HCT116 (cell line): ENCODE measurements at regions not wholly inside any gene's neighbourhood (a gene's known extent, or its start where the extent isn't known, plus 50 kb on each side); places are given as distances from the start of the nearest gene placed in this dataset.

Experiments
- ATAC-seq: fragments of 200-7000 bp; cut with Tn5 transposase; 2 replicates; pipeline ENCODE4 v1.9.1; 2020; ENCODE audit warnings: mild to moderate bottlenecking, moderate library complexity
- BruUV-seq: library from RNA; stranded (reverse); fragments of 400-500 nt; replicated peaks from 2 replicates; lab custom pipeline; 2021; lab: Mats Ljungman, UMichigan
- CTCF ChIA-PET: fragments of 300-600 bp; sonication (Branson Sonifier 250); formaldehyde crosslinking; loops from one replicate; lab custom pipeline; 2021; ENCODE audit warnings: antibody characterized with exemption; lab: Charles Lee
- POLR2A ChIA-PET: fragments of 300-600, 350-600 bp; sonication (Branson Sonifier 250); formaldehyde crosslinking; loops from one replicate; lab custom pipeline; 2021; ENCODE audit warnings: antibody characterized with exemption; lab: Charles Lee
- RAD21 ChIA-PET, 2 experiments: fragments of 300-600 bp; sonication (Branson Sonifier 250); formaldehyde crosslinking; loops; one replicate each; lab custom pipeline; 2023; ENCODE audit warnings: low total read pairs in 2 of 2; ENCODE audit not compliant: uncharacterized antibody in 2 of 2, unreplicated experiment in 2 of 2, low non-redundant PET in 1 of 2; lab: Charles Lee
- DNase-seq: peaks from one replicate; pipeline ENCODE4 v3.0.0-alpha.2; 2010; ENCODE audit warnings: low read depth, low spot score
- H2AFZ ChIP-seq: fragments of 200-600 bp; shearing (Covaris generic), sonication (generic); 2 replicates; pipeline ENCODE4 v1.6.1; 2017; ENCODE audit warnings: low read depth, mixed run types, mixed read lengths, antibody characterized with exemption, low read length; ENCODE audit not compliant: poor library complexity, severe bottlenecking
- H3K27ac ChIP-seq: 2 replicates; pipeline ENCODE4 v1.5.1; 2012; ENCODE audit warnings: low read depth, low read length
- H3K27me3 ChIP-seq: fragments of 200-600 bp; sonication (generic); 2 replicates; pipeline ENCODE4 v1.6.1; 2016; ENCODE audit warnings: mixed run types, low read length, mixed read lengths; ENCODE audit not compliant: insufficient read depth
- H3K36me3 ChIP-seq, 2 experiments: fragments of 200-500 bp in 1 of 2; fragments of 200-600 bp in 1 of 2; sonication (Bioruptor generic) in 1 of 2; sonication (generic) in 1 of 2; 2 replicates each; pipeline versions ENCODE4 v1.5.1 to v1.6.1; 2014 to 2016; ENCODE audit warnings: low read length in 2 of 2, inconsistent platforms in 1 of 2, mixed read lengths in 1 of 2, mixed run types in 1 of 2; ENCODE audit not compliant: insufficient read depth in 2 of 2, control insufficient read depth in 1 of 2
- H3K4me1 ChIP-seq, 2 experiments: fragments of 200-600 bp in 1 of 2; sonication (generic) in 1 of 2; 2 replicates each; pipeline versions ENCODE4 v1.5.1 to v1.6.1; 2012 to 2017; ENCODE audit warnings: low read length in 2 of 2, inconsistent platforms in 1 of 2, mild to moderate bottlenecking in 1 of 2, mixed read lengths in 1 of 2, mixed run types in 1 of 2, moderate library complexity in 1 of 2; ENCODE audit not compliant: insufficient read depth in 2 of 2, control insufficient read depth in 1 of 2
- H3K4me2 ChIP-seq: fragments of 200-600 bp; sonication (generic); 2 replicates; pipeline ENCODE4 v1.6.1; 2017; ENCODE audit warnings: mixed run types, low read length, mixed read lengths
- H3K4me3 ChIP-seq, 2 experiments: fragments of 200-600 bp in 1 of 2; sonication (generic) in 1 of 2; replicated peaks in 1 of 2; 2 replicates each; pipeline ENCODE4 v1.5.1; 2011 to 2016; ENCODE audit warnings: low read length in 2 of 2, control low read depth in 1 of 2, low read depth in 1 of 2, mild to moderate bottlenecking in 1 of 2, mixed read lengths in 1 of 2, mixed run types in 1 of 2
- H3K79me2 ChIP-seq: fragments of 200-600 bp; sonication (generic); 2 replicates; pipeline ENCODE4 v1.6.1; 2017; ENCODE audit warnings: mild to moderate bottlenecking, mixed run types, low read length, moderate library complexity, mixed read lengths; ENCODE audit not compliant: insufficient read depth
- H3K9ac ChIP-seq: fragments of 200-600 bp; sonication (generic); 2 replicates; pipeline ENCODE4 v1.6.1; 2016; ENCODE audit warnings: low read length, mixed read lengths
- H3K9me2 ChIP-seq: fragments of 200-600 bp; sonication (generic), shearing (Covaris generic); 2 replicates; pipeline ENCODE4 v1.6.1; 2017; ENCODE audit warnings: mixed run types, mild to moderate bottlenecking, moderate library complexity; ENCODE audit not compliant: insufficient read depth
- H3K9me3 ChIP-seq, 2 experiments: fragments of 200-500 bp in 1 of 2; fragments of 200-600 bp in 1 of 2; sonication (Bioruptor generic) in 1 of 2; sonication (generic) in 1 of 2; 2 replicates each; pipeline ENCODE4 v1.6.1; 2014 to 2017; ENCODE audit warnings: low read length in 2 of 2, mixed read lengths in 2 of 2, inconsistent platforms in 1 of 2, low read depth in 1 of 2, mild to moderate bottlenecking in 1 of 2, mixed run types in 1 of 2, moderate library complexity in 1 of 2; ENCODE audit not compliant: control insufficient read depth in 1 of 2, insufficient read depth in 1 of 2
- H4K20me1 ChIP-seq: fragments of 200-600 bp; sonication (generic), shearing (Covaris generic); 2 replicates; pipeline ENCODE4 v1.6.1; 2017; ENCODE audit warnings: mixed run types, mild to moderate bottlenecking, moderate library complexity; ENCODE audit not compliant: insufficient read depth
- ATF3 ChIP-seq: IDR thresholded peaks from 2 replicates; pipeline ENCODE4 v1.6.1; 2012
- CBX3 ChIP-seq: IDR thresholded peaks from 2 replicates; pipeline ENCODE4 v1.6.1; 2012; ENCODE audit warnings: low read depth
- EGR1 ChIP-seq: IDR thresholded peaks from 2 replicates; pipeline ENCODE4 v1.6.1; 2012; ENCODE audit warnings: low read depth
- EZH2 ChIP-seq: fragments of 200-600 bp; sonication (generic); IDR thresholded peaks from 2 replicates; pipeline ENCODE4 v1.6.1; 2017; ENCODE audit warnings: antibody characterized with exemption, mixed run types
- EZH2phosphoT487 ChIP-seq: fragments of 200-600 bp; IDR thresholded peaks from 2 replicates; pipeline ENCODE4 v1.6.1; 2018; ENCODE audit warnings: antibody characterized with exemption, borderline replicate concordance
- FOSL1 ChIP-seq: IDR thresholded peaks from 2 replicates; pipeline ENCODE4 v1.6.1; 2012; ENCODE audit warnings: low read depth
- JUND ChIP-seq: IDR thresholded peaks from 2 replicates; pipeline ENCODE4 v1.6.1; 2012
- MAX ChIP-seq: IDR thresholded peaks from 2 replicates; pipeline ENCODE4 v1.6.1; 2012
- POLR2AphosphoS5 ChIP-seq: IDR thresholded peaks from 2 replicates; pipeline ENCODE4 v1.6.1; 2011; ENCODE audit warnings: mild to moderate bottlenecking, low read depth, low read length, moderate library complexity
- RAD21 ChIP-seq: IDR thresholded peaks from 2 replicates; pipeline ENCODE4 v1.6.1; 2012; ENCODE audit warnings: low read depth, mild to moderate bottlenecking
- REST ChIP-seq: IDR thresholded peaks from 2 replicates; pipeline ENCODE4 v1.6.1; 2012; ENCODE audit warnings: low read depth
- SIN3A ChIP-seq: IDR thresholded peaks from 2 replicates; pipeline ENCODE4 v1.6.1; 2012; ENCODE audit warnings: low read depth
- SP1 ChIP-seq: IDR thresholded peaks from 2 replicates; pipeline ENCODE4 v1.6.1; 2012; ENCODE audit warnings: low read depth
- ZFX ChIP-seq: fragments of 450-650 bp; IDR thresholded peaks from 2 replicates; pipeline ENCODE4 v1.6.1; 2017
- ZNF274 ChIP-seq: fragments of 200-500 bp; sonication (Bioruptor generic); IDR thresholded peaks from 2 replicates; pipeline ENCODE4 v1.6.1; 2014; ENCODE audit warnings: mild to moderate bottlenecking, low read depth, low read length, inconsistent platforms
- intact Hi-C: fragments of 100-400 bp; cut with micrococcal nuclease; formaldehyde crosslinking; loops from 2 replicates; pipeline ENCODE4 v1.10.0; 2022

- H3K27me3 ChIP-seq = peaks cover 38% of the 10 kb centered on the region
- no peaks in the 10 kb centered on the region for H3K9me3 ChIP-seq
- ChIA-PET CTCF (no interaction called here), POLR2A (no interaction called here), RAD21 (no interaction called here)
- DNase-seq (no peak), ATAC-seq (no peak)
- H3K4me3 ChIP-seq = no peak overlapping the region
- intact Hi-C loops = no loop called here
- no peak overlapping the region for H3K27ac ChIP-seq
- no peak overlapping the region for H3K4me2 ChIP-seq
- no peaks in the 10 kb centered on the region for H3K79me2 ChIP-seq
- H3K9me2 ChIP-seq = no peaks in the 10 kb centered on the region
- H4K20me1 ChIP-seq = no peaks in the 10 kb centered on the region
- no peaks in the 10 kb centered on the region for H3K36me3 ChIP-seq
- BruUV-seq = no TSS peak
- TF ChIP-seq JUND (no peak), REST (no peak), EZH2phosphoT487 (no peak), ATF3 (no peak), SP1 (no peak)
- H3K9ac ChIP-seq = no peak overlapping the region
- H3K4me1 ChIP-seq = no peaks in the 10 kb centered on the region
- H2AFZ ChIP-seq = no peak overlapping the region
Observed at GRCh38 chr5:167765352-167765751, 526.1 kb upstream of the WWC1 start.

- no peaks in the 10 kb centered on the region for H3K36me3 ChIP-seq
- H3K27me3 ChIP-seq = peaks cover 35% of the 10 kb centered on the region
- H3K4me2 ChIP-seq = no peak overlapping the region
- H3K27ac ChIP-seq = no peak overlapping the region
- 0 out of 2 replicates have a peak, but pooled peaks cover 5% of the 10 kb centered on the region for H3K9me2 ChIP-seq
- POLR2A ChIA-PET = no interaction called here
- H3K9me3 ChIP-seq = no peaks in the 10 kb centered on the region
- H4K20me1 ChIP-seq = no peaks in the 10 kb centered on the region
- intact Hi-C loops = no loop called here
- RAD21 ChIA-PET = no interaction called here
- TF ChIP-seq FOSL1 = no peak
- TF ChIP-seq MAX = no peak
- no peak for TF ChIP-seq RAD21
- TF ChIP-seq ZFX = no peak
- TF ChIP-seq ATF3 = no peak
- TF ChIP-seq ZNF274 = no peak
- no peak for TF ChIP-seq SIN3A
- no peak for TF ChIP-seq POLR2AphosphoS5
- TF ChIP-seq CBX3 = no peak
- no peak for TF ChIP-seq EGR1
- no peak for TF ChIP-seq EZH2
- no peak overlapping the region for H3K4me3 ChIP-seq
- DNase-seq (no peak), ATAC-seq (no peak)
- H3K9ac ChIP-seq = no peak overlapping the region
- H3K79me2 ChIP-seq = no peaks in the 10 kb centered on the region
- no peaks in the 10 kb centered on the region for H3K4me1 ChIP-seq
- H2AFZ ChIP-seq = no peak overlapping the region
- CTCF ChIA-PET = no interaction called here
- no TSS peak for BruUV-seq
Observed at GRCh38 chr5:167766957-167767356, 524.5 kb upstream of the WWC1 start.
